Mammary epithelial cell (primary cell): ENCODE measurements at regions not wholly inside any gene's neighbourhood (a gene's known extent, or its start where the extent isn't known, plus 50 kb on each side); places are given as distances from the start of the nearest gene placed in this dataset.

Source experiments
- EZH2 ChIP-seq: IDR thresholded peaks from 2 replicates; pipeline ENCODE4 v1.6.1; 2012; ENCODE audit warnings: low read length, inconsistent platforms, borderline replicate concordance
- TF ChIP-seq, protein P1 (sequence below), 2 donors: IDR thresholded peaks in 1 of 2; conservative IDR thresholded peaks in 1 of 2; 2 replicates each; pipeline ENCODE4 v1.5.1; 2011 to 2012; ENCODE audit warnings: inconsistent platforms in 2 of 2, low read length in 2 of 2, mild to moderate bottlenecking in 2 of 2, control low read depth in 1 of 2, low read depth in 1 of 2; ENCODE audit not compliant: insufficient read depth in 1 of 2; ENCODE audit errors: extremely low read depth in 1 of 2

DNA sequence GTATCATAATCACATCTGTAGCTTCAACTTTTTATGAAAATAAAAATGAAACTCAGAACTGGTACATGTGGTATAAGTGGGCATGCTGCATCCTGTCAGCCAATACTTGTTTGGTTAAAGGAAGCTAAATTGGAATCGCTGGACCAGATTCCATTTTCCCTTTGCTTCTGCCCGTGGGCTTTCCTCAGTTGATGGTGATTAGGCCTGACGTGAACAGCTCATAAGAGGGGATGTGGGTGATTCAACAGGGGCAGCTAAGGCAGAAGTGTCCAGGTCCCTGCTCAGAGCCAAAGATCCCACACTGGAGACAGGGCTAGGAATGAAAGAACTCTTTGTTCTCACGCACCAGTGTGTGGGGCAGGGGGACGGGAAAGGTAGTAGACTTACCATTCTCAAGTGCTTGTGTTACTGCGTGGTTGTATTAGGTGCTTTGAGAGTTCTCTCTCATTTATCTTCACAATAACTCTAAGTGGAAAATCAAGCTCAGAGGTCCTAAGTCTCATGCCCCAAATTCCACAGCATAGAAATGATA is 63.2 kb upstream of the GUCY1A1 start:
- no peak for TF ChIP-seq EZH2
- TF ChIP-seq, protein P1, sequence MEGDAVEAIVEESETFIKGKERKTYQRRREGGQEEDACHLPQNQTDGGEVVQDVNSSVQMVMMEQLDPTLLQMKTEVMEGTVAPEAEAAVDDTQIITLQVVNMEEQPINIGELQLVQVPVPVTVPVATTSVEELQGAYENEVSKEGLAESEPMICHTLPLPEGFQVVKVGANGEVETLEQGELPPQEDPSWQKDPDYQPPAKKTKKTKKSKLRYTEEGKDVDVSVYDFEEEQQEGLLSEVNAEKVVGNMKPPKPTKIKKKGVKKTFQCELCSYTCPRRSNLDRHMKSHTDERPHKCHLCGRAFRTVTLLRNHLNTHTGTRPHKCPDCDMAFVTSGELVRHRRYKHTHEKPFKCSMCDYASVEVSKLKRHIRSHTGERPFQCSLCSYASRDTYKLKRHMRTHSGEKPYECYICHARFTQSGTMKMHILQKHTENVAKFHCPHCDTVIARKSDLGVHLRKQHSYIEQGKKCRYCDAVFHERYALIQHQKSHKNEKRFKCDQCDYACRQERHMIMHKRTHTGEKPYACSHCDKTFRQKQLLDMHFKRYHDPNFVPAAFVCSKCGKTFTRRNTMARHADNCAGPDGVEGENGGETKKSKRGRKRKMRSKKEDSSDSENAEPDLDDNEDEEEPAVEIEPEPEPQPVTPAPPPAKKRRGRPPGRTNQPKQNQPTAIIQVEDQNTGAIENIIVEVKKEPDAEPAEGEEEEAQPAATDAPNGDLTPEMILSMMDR (conservative IDR thresholded peaks at IDR 0.05 in 1 of 2, IDR thresholded peaks at IDR 0.05 in 1 of 2; ENCODE audit: extremely low read depth in 1 of 2, insufficient read depth in 1 of 2, low read depth in 1 of 2, low read length in 2 of 2): no peak
